ENCODE measurements at regions not wholly inside any gene's neighbourhood (a gene's known extent, or its start where the extent isn't known, plus 50 kb on each side); places are given as distances from the start of the nearest gene placed in this dataset.

- H3K36me3 ChIP-seq (ENCODE audit: insufficient read depth, low read length): no peaks in the 10 kb centered on the region
- H3K9me3 ChIP-seq (ENCODE audit: low read length): no peaks in the 10 kb centered on the region
- TF ChIP-seq EZH2phosphoT487 (IDR thresholded peaks at IDR 0.05; ENCODE audit: borderline replicate concordance, low read depth, low read length): no peak
- TF ChIP-seq CTCF (conservative IDR thresholded peaks at IDR 0.05; ENCODE audit: low read length): no peak
- no peak overlapping the region for H3K27ac ChIP-seq (ENCODE audit: low read depth, low read length, poor library complexity, severe bottlenecking)
- H3K4me3 ChIP-seq (ENCODE audit: low read depth, low read length, poor library complexity, severe bottlenecking): no peak overlapping the region
- intact Hi-C loops (cut with micrococcal nuclease; ENCODE audit: unreplicated experiment): no loop called here
- ChIA-PET POLR2A (no interaction called here), CTCF (ENCODE audit: unreplicated experiment) (no interaction called here)
- no peak for DNase-seq (ENCODE audit: low spot score)
- no peaks in the 10 kb centered on the region for H3K79me2 ChIP-seq (ENCODE audit: insufficient read depth, low read depth, low read length)
- no peaks in the 10 kb centered on the region for H3K4me1 ChIP-seq (ENCODE audit: insufficient read depth, low read length, poor library complexity, severe bottlenecking)
- BruUV-seq (replicated peaks): no TSS peak
- H3K4me2 ChIP-seq (ENCODE audit: low read length): no peak overlapping the region
- no peak overlapping the region for H2AFZ ChIP-seq (ENCODE audit: low read length)
- H4K20me1 ChIP-seq (ENCODE audit: insufficient read depth, low read length): no peaks in the 10 kb centered on the region
- no peaks in the 10 kb centered on the region for H3K9me2 ChIP-seq (ENCODE audit: insufficient read depth, low read length)
These were observed 80.1 kb upstream of the SMIM21 start for GRCh38 chr18:75507636-75508035.

DNA sequence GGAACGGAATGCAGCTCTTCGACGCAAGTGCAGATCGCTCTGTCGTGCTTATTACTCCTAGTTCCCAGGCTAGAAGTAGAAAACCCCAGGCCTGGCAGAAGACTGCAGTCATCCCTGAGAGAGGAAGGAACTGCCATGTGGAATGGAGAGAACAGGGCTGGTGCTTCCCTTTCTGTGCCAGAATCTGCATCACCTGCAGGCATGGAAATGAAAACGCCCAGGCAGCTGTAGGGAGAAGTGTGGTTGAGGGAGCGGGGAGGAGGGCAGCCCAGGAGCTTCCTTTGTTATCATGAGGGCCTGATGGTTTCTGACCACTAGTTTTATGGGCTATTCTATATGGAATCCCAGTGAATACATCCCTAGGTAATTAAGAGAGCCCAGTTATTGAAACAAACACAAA is 79.4 kb upstream of the SMIM21 start:
- Histone ChIP-seq H3K27ac (ENCODE audit: low read depth, low read length, poor library complexity, severe bottlenecking) (no peak overlapping the region), H3K9me3 (ENCODE audit: low read length) (no peaks in the 10 kb centered on the region), H3K9me2 (ENCODE audit: insufficient read depth, low read length) (no peaks in the 10 kb centered on the region), H2AFZ (ENCODE audit: low read length) (no peak overlapping the region), H3K79me2 (ENCODE audit: insufficient read depth, low read depth, low read length) (no peaks in the 10 kb centered on the region), H3K36me3 (ENCODE audit: insufficient read depth, low read length) (no peaks in the 10 kb centered on the region), H3K4me1 (ENCODE audit: insufficient read depth, low read length, poor library complexity, severe bottlenecking) (no peaks in the 10 kb centered on the region), H3K4me2 (ENCODE audit: low read length) (no peak overlapping the region), H4K20me1 (ENCODE audit: insufficient read depth, low read length) (no peaks in the 10 kb centered on the region), H3K4me3 (ENCODE audit: low read depth, low read length, poor library complexity, severe bottlenecking) (no peak overlapping the region)
- TF ChIP-seq CTCF (conservative IDR thresholded peaks at IDR 0.05; ENCODE audit: low read length) (no peak), EZH2phosphoT487 (IDR thresholded peaks at IDR 0.05; ENCODE audit: borderline replicate concordance, low read depth, low read length) (no peak)
- no peak for DNase-seq (ENCODE audit: low spot score)
- CTCF ChIA-PET (ENCODE audit: unreplicated experiment): no interaction called here
- intact Hi-C loops (cut with micrococcal nuclease; ENCODE audit: unreplicated experiment): no loop called here
- BruUV-seq (replicated peaks): no TSS peak
- POLR2A ChIA-PET: no interaction called here

GRCh38 chr18:75504469-75504868 is 77.0 kb upstream of the SMIM21 start:
- Histone ChIP-seq H2AFZ (ENCODE audit: low read length) (no peak overlapping the region), H3K9me3 (ENCODE audit: low read length) (no peaks in the 10 kb centered on the region), H3K4me2 (ENCODE audit: low read length) (no peak overlapping the region), H3K79me2 (ENCODE audit: insufficient read depth, low read depth, low read length) (no peaks in the 10 kb centered on the region), H3K4me1 (ENCODE audit: insufficient read depth, low read length, poor library complexity, severe bottlenecking) (no peaks in the 10 kb centered on the region), H3K36me3 (ENCODE audit: insufficient read depth, low read length) (no peaks in the 10 kb centered on the region), H4K20me1 (ENCODE audit: insufficient read depth, low read length) (no peaks in the 10 kb centered on the region), H3K4me3 (ENCODE audit: low read depth, low read length, poor library complexity, severe bottlenecking) (no peak overlapping the region), H3K9me2 (ENCODE audit: insufficient read depth, low read length) (no peaks in the 10 kb centered on the region), H3K27ac (ENCODE audit: low read depth, low read length, poor library complexity, severe bottlenecking) (no peak overlapping the region)
- intact Hi-C loops (cut with micrococcal nuclease; ENCODE audit: unreplicated experiment): no loop called here
- BruUV-seq (replicated peaks): no TSS peak
- ChIA-PET POLR2A (no interaction called here), CTCF (ENCODE audit: unreplicated experiment) (no interaction called here)
- no peak for DNase-seq (ENCODE audit: low spot score)
- TF ChIP-seq EZH2phosphoT487 (IDR thresholded peaks at IDR 0.05; ENCODE audit: borderline replicate concordance, low read depth, low read length) (no peak), CTCF (conservative IDR thresholded peaks at IDR 0.05; ENCODE audit: low read length) (no peak)
